Spleen (tissue), 7 donors: ENCODE measurements at regions not wholly inside any gene's neighbourhood (a gene's known extent, or its start where the extent isn't known, plus 50 kb on each side); places are given as distances from the start of the nearest gene placed in this dataset.

ENCODE experiments used
- POLR2A ChIP-seq, 3 donors: fragments of 450-650 bp; IDR thresholded peaks; one replicate each; pipeline ENCODE4 v1.5.1; 2017; ENCODE audit warnings: antibody characterized with exemption in 3 of 3, mild to moderate bottlenecking in 1 of 3
- TF ChIP-seq, protein P1 (sequence below), 11 experiments: fragments of 200-600 bp in 7 of 11; fragments of 450-650 bp in 4 of 11; sonication (generic) in 4 of 11; IDR thresholded peaks in 8 of 11; conservative IDR thresholded peaks in 3 of 11; 1 replicate in 7 of 11; 2 replicates in 4 of 11; pipeline versions ENCODE4 v1.4.0 to v1.8.0; 2016 to 2021; ENCODE audit warnings: antibody characterized with exemption in 11 of 11, inconsistent platforms in 4 of 11, mild to moderate bottlenecking in 1 of 11
- donor health status: DM: no; HTN: no; CAD: no; lungs with moderate emphysema.
- donor health status: DM: no; HTN: no; CAD: no.
- donor health status: DM: no; HTN: no; CAD: no.

DNA sequence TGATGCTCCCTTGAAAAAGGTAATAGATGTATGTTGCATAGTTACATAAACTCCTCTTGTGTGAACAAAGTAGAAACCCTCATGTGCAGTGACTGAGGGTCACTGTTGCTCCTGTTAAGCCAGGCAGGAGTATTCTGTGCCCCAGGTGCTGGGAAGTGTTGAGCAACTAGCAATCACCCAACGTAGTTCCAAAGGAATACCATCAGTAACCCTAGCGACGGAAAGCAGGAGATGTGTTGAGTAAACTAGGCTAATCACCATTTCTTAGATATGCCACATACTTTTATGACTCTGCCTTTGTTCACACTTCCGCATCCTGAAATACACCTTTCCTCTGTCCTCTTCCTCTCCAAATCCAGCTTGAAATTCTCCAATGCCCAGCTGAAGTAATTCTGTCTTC, 50.9 kb upstream of the TAB3 start:
- TF ChIP-seq, protein P1, sequence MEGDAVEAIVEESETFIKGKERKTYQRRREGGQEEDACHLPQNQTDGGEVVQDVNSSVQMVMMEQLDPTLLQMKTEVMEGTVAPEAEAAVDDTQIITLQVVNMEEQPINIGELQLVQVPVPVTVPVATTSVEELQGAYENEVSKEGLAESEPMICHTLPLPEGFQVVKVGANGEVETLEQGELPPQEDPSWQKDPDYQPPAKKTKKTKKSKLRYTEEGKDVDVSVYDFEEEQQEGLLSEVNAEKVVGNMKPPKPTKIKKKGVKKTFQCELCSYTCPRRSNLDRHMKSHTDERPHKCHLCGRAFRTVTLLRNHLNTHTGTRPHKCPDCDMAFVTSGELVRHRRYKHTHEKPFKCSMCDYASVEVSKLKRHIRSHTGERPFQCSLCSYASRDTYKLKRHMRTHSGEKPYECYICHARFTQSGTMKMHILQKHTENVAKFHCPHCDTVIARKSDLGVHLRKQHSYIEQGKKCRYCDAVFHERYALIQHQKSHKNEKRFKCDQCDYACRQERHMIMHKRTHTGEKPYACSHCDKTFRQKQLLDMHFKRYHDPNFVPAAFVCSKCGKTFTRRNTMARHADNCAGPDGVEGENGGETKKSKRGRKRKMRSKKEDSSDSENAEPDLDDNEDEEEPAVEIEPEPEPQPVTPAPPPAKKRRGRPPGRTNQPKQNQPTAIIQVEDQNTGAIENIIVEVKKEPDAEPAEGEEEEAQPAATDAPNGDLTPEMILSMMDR (IDR thresholded peaks at IDR 0.05 in 8 of 11, conservative IDR thresholded peaks at IDR 0.05 in 3 of 11) = no peak
- TF ChIP-seq POLR2A (IDR thresholded peaks at IDR 0.05) = no peak
